SK-N-SH treated with all-trans-retinoic acid at 6 μM for 48 hours (cell line): ENCODE measurements at regions not wholly inside any gene's neighbourhood (a gene's known extent, or its start where the extent isn't known, plus 50 kb on each side); places are given as distances from the start of the nearest gene placed in this dataset.

ENCODE experiments used
- CSRNP3 ChIP-seq: fragments of 250-450 bp; sonication (Bioruptor Pico); IDR thresholded peaks from 2 replicates; pipeline ENCODE4 v1.5.1; 2021; ENCODE audit warnings: mild to moderate bottlenecking, moderate library complexity
- RARB ChIP-seq: fragments of 250-450 bp; sonication (Bioruptor Pico); IDR thresholded peaks from 2 replicates; pipeline ENCODE4 v1.8.0; 2021; ENCODE audit warnings: mild to moderate bottlenecking, moderate library complexity
- TCF4 ChIP-seq: fragments of 250-450 bp; sonication (Bioruptor Pico); IDR thresholded peaks from 2 replicates; pipeline ENCODE4 v1.8.0; 2021; ENCODE audit warnings: mild to moderate bottlenecking, moderate library complexity, borderline replicate concordance

- no peak for TF ChIP-seq CSRNP3 (CRISPR knock-in tag)
- no peak for TF ChIP-seq RARB (CRISPR knock-in tag)
- TF ChIP-seq TCF4, result no peak
Observed at GRCh38 chr7:25469669-25470068, 241.4 kb upstream of the NPVF start.
